Pons (tissue), 1 donor: ENCODE measurements at regions not wholly inside any gene's neighbourhood (a gene's known extent, or its start where the extent isn't known, plus 50 kb on each side); places are given as distances from the start of the nearest gene placed in this dataset.

Experiments used
- DNase-seq: peaks from one replicate; pipeline ENCODE4 v3.0.0-alpha.2; 2016; ENCODE audit warnings: low spot score

DNA sequence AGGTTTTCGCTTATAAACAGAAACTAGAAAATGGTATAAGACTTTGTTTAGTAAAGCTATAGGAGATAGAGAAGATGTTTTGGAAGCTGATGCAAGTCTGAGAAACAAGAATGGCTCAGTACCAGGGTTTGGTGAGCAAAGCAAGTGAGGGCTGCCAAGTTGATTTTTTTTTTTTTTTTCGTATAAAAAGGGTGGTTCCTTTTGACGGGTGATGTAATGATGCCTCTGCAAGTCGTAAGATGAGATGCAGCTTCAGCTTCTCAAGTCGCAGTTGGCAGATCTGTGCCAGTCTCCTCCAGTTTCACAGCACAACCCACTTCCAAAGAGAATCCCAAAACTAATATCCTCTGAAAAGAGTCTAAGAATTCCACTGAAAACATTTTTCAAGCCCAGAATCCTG lies 252.8 kb upstream of the CDH4 start:
- no peak for DNase-seq

- no peak for DNase-seq
Measured at GRCh38 chr20:61002090-61002489, 250.0 kb upstream of the CDH4 start.

- DNase-seq = no peak
Measured at GRCh38 chr20:61014491-61014890, 237.6 kb upstream of the CDH4 start.

DNA sequence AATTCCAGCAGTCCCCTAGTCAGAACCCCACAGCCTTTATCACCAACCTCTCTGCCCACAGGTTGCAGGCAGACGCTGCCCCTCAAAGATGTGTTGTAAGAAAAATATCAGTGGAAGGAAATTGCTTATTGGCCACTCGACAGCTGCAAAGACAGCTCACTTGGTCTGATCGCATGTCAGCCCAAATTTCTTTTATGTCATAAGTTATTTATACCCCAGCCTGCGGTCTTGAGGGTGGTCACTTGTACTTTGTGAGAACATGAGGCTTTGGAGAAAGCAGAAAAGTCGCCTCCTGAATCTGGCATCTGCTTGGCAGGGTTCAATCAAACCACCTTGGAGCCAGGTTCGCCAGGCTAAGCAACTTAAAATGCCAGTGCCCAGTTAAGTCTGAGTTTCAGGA lies 236.5 kb upstream of the CDH4 start:
- no peak for DNase-seq

- DNase-seq = no peak
Measured at GRCh38 chr20:61019322-61019721, 232.7 kb upstream of the CDH4 start.

DNA sequence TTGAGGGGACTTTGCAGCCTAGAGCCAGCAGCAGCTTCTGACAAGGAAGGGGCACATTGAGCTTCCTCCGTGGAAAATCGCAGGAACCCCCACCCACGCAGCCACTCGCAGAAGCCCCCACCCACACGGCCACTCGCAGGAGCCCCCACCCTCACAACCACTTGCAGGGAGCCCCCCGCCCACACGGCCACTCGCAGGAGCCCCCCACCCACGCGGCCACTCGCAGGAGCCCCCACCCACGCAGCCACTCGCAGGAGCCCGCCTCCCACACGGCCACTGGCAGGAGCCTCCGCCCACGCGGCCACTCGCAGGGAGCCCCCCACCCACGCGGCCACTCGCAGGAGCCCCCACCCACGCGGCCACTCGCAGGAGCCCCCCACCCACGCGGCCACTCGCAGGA lies 228.4 kb upstream of the CDH4 start:
- no peak for DNase-seq

DNA sequence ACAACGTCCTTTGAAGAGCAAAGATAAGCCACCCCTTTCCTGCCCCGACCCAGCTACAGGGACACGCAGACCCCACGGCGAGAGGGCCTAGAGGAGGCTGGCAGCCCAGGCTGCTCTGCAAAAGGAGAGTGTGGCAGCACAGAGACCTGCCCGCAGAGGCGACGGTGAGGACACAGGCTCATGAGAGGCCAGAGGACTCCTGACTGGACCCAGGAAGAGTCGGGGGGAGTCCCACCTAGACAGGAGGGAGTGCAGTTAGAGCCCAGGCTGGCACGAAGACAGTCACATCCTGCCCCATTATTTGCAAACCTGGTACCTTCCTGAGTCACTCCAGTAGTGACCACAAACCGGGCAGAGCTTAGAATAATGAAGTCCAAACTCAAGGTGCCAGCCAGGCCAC lies 227.7 kb upstream of the CDH4 start:
- no peak for DNase-seq

DNA sequence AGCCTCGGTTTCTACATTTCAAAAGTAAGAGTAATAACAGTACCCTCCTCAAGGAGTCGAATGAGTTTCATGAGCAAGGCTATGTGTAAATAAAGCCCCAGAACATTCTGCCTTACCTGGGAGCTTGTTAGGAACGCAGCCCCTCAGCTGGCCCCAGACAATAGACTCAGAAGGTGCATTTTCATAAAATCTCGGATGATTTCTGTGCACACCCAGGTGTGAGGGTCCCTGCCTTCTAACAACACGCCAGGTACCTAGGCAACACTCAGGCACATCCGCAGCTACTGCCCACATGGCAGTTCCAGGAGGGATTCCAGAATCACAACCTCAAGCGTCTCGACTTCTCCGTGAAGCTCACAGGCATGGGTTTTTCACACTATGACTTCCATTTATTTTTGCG lies 226.5 kb upstream of the CDH4 start:
- no peak for DNase-seq

DNA sequence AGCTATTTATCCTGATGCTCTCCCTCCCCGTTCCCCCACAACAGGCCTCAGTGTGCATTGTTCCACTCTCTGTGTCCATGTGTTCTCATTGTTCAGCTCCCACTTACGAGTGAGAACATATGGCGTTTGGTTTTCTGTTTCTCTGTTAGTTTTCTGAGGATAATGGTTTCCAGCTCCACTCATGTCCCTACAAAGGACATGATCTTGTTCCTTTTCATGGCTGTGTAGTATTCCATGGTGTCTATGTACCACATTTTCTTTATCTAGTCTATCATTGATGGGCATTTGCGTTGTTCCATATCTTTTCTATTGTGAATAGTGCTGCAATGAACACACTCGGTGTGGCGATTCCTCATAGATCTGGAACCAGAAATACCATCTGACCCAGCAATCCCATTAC lies 225.9 kb upstream of the CDH4 start:
- no peak for DNase-seq

DNA sequence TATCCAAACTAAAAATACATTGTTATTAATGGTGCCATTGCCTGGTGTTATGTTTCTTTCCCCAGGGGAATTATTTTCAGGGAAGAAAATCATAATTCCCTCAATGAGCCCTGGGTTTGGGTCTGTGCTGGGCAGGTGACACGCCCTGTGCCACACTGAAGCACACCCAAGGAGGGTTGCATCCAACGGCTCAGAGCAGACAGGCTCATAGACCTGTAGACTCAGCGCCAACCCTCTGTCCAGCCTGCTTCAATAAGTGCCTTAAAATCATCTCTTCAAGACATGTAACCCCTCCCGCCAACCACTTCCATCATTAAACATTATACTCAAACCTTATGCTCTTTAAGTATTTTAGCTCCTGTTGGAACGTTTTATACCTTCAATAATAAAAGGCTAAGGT lies 225.3 kb upstream of the CDH4 start:
- DNase-seq = no peak

DNA sequence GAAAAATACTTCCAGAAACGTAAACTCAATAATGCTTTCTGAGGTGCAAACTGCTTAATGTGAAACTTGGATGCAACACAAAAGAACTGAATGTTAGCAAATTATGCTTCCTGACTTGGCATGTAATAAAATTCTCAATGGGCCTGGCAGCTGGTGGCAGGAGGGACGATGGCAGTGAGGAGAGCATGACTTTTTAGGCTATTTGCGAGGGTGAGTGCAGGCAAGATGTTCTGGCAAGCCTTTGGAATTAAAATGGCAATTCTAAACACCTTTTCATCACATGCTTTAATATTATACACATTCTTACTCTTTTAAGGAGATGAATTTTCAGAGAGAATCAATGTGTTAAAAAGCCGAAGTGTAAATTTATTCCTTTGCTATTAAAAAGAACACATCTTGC lies 224.8 kb upstream of the CDH4 start:
- DNase-seq = no peak

DNA sequence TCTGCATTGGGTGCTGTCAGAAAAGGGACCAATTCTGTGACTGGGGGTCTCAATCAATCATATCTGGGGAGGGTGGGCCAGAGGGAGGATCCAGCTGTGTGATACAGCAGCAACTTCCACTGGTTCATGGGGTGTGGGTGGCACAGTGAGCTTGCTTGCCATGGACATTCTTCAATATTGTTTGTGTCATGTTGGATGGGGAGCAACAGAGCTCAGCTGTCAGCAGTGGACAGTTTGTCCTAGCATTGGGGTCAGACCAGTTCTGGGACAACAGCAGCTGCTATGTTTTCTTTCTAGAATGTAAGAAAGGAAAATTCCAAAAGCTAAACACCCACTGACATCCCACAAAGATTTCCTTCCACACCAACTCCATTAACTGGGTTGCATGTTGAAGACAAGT lies 221.9 kb upstream of the CDH4 start:
- DNase-seq = no peak

GRCh38 chr20:61031101-61031830 lies 220.8 kb upstream of the CDH4 start:
- DNase-seq = no peak

GRCh38 chr20:61037498-61037897 lies 214.6 kb upstream of the CDH4 start:
- DNase-seq = no peak

DNA sequence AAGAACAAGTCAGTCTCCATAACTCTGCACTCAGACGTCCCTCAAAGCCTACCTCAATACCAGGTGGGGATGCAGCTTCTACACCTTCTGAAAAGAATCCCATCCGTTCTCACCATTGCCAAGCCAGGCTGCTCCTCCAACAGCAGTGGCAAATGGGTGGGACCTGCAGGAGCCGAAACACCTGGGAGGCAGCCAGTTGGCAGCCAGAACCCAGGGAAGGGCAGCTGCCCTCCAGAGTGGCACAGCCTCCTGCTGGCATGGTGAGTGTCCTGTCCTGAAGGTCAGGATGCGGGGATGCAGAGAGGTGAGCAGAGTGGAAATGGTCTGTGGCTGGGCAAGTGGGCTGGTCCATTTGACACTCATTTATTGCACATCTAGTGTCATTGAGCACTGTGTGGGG lies 210.6 kb upstream of the CDH4 start:
- DNase-seq = no peak

GRCh38 chr20:61042506-61043385 lies 209.3 kb upstream of the CDH4 start:
- DNase-seq = no peak

- DNase-seq = no peak
Measured at GRCh38 chr20:61043681-61044080, 208.4 kb upstream of the CDH4 start.

DNA sequence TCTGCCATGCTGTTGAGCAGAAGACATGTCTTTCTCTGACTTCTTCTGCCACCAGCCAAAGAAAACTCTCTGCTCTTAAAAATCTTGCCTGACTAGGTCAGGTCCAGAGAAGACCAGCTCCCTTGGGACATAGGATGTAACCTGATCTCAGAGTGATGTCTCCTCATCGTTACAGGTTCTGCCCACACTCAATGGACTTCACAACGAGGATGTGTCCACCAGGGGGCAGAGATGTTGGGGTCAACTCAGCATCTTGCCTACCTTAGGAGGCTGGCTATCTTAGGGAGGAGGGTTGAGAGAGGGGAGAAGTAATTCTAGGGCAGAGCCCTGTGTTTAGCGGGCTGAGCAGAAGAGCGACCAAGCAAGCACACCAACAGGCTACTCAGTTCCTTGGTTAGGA lies 207.6 kb upstream of the CDH4 start:
- DNase-seq = no peak

- no peak for DNase-seq
Measured at GRCh38 chr20:61045091-61045490, 207.0 kb upstream of the CDH4 start.

GRCh38 chr20:61045876-61046585 lies 206.0 kb upstream of the CDH4 start:
- DNase-seq = no peak

GRCh38 chr20:61046721-61047351 lies 205.2 kb upstream of the CDH4 start:
- DNase-seq = no peak

GRCh38 chr20:61047515-61047914 lies 204.5 kb upstream of the CDH4 start:
- DNase-seq = no peak
